IMR-90 (cell line): ENCODE measurements at regions not wholly inside any gene's neighbourhood (a gene's known extent, or its start where the extent isn't known, plus 50 kb on each side); places are given as distances from the start of the nearest gene placed in this dataset.

ENCODE experiments used
- ATAC-seq: fragments of 200-7000 bp; cut with Tn5 transposase; 2 replicates; pipeline ENCODE4 v1.9.1; 2020; ENCODE audit warnings: low read depth, mild to moderate bottlenecking, moderate library complexity
- BruUV-seq: library from RNA; stranded (reverse); fragments of 400-500 nt; replicated peaks from 2 replicates; lab custom pipeline; 2021; lab: Mats Ljungman, UMichigan
- CTCF ChIA-PET: fragments of 300-600 bp; formaldehyde crosslinking; extraction: SDS; loops from one replicate; lab custom pipeline; 2021; ENCODE audit warnings: antibody characterized with exemption; lab: Yijun Ruan, JAX
- POLR2A ChIA-PET: fragments of 300-600 bp; sonication (Branson Sonifier 250); formaldehyde crosslinking; loops from one replicate; lab custom pipeline; 2022; ENCODE audit warnings: antibody characterized with exemption; ENCODE audit not compliant: unreplicated experiment; lab: Charles Lee
- DNase-seq: peaks from one replicate; pipeline ENCODE4 v3.0.0; 2013
- H2AFZ ChIP-seq: replicated peaks from 2 replicates; pipeline ENCODE3; 2013; ENCODE audit warnings: low read length, mild to moderate bottlenecking; ENCODE audit not compliant: poor library complexity
- H2AK5ac ChIP-seq: 2 replicates; pipeline ENCODE4 v1.6.1; 2013; ENCODE audit warnings: low read depth, low read length, inconsistent platforms
- H2AK9ac ChIP-seq: replicated peaks from 2 replicates; pipeline ENCODE3; 2013; ENCODE audit warnings: mild to moderate bottlenecking, low read depth, low read length, moderate library complexity; ENCODE audit not compliant: poor library complexity
- H2BK120ac ChIP-seq: 2 replicates; pipeline ENCODE4 v1.6.1; 2013; ENCODE audit warnings: low read depth, low read length, inconsistent platforms
- H2BK15ac ChIP-seq: 3 replicates; pipeline ENCODE4 v1.6.1; 2013; ENCODE audit warnings: low read depth, low read length, inconsistent platforms
- H2BK20ac ChIP-seq: 2 replicates; pipeline ENCODE4 v1.6.1; 2013; ENCODE audit warnings: low read depth, mild to moderate bottlenecking, inconsistent platforms, low read length, moderate library complexity
- H2BK5ac ChIP-seq: 2 replicates; pipeline ENCODE4 v1.6.1; 2013; ENCODE audit warnings: mild to moderate bottlenecking, low read depth, low read length, inconsistent platforms; ENCODE audit not compliant: poor library complexity, severe bottlenecking
- H3K14ac ChIP-seq: replicated peaks from 2 replicates; pipeline ENCODE4 v1.6.1; 2013; ENCODE audit warnings: low read depth, low read length, inconsistent platforms
- H3K18ac ChIP-seq: 2 replicates; pipeline ENCODE4 v1.6.1; 2013; ENCODE audit warnings: low read depth, low read length, control low read depth
- H3K23ac ChIP-seq: 2 replicates; pipeline ENCODE4 v1.6.1; 2013; ENCODE audit warnings: low read depth, low read length, inconsistent platforms
- H3K27ac ChIP-seq: 2 replicates; pipeline ENCODE4 v1.5.1; 2013; ENCODE audit warnings: mild to moderate bottlenecking, control low read depth, low read length; ENCODE audit not compliant: insufficient read depth
- H3K27me3 ChIP-seq: 2 replicates; pipeline ENCODE4 v1.6.1; 2013; ENCODE audit warnings: low read length; ENCODE audit not compliant: control insufficient read depth, insufficient read depth
- H3K36me3 ChIP-seq: 2 replicates; pipeline ENCODE4 v1.6.1; 2013; ENCODE audit warnings: low read length, mixed read lengths; ENCODE audit not compliant: control insufficient read depth, insufficient read depth
- H3K4ac ChIP-seq: 2 replicates; pipeline ENCODE4 v1.6.1; 2013; ENCODE audit warnings: low read depth, low read length, inconsistent platforms
- H3K4me1 ChIP-seq: 2 replicates; pipeline ENCODE4 v1.6.1; 2013; ENCODE audit warnings: low read length, mixed read lengths; ENCODE audit not compliant: control insufficient read depth, insufficient read depth
- H3K4me2 ChIP-seq: 2 replicates; pipeline ENCODE4 v1.6.1; 2013; ENCODE audit warnings: low read depth, mild to moderate bottlenecking, control low read depth, low read length, moderate library complexity
- H3K4me3 ChIP-seq: 2 replicates; pipeline ENCODE4 v1.5.1; 2013; ENCODE audit warnings: low read depth, mild to moderate bottlenecking, control low read depth, low read length, moderate library complexity; ENCODE audit not compliant: insufficient read depth
- H3K56ac ChIP-seq: 2 replicates; pipeline ENCODE4 v1.6.1; 2013; ENCODE audit warnings: low read length, inconsistent platforms; ENCODE audit not compliant: insufficient read depth; ENCODE audit errors: extremely low read depth
- H3K79me1 ChIP-seq, 2 experiments: 2 replicates each; pipeline ENCODE4 v1.6.1; 2013; ENCODE audit warnings: low read length in 2 of 2, inconsistent platforms in 1 of 2, low read depth in 1 of 2
- H3K9ac ChIP-seq: 2 replicates; pipeline ENCODE4 v1.6.1; 2013; ENCODE audit warnings: low read depth, low read length, control low read depth
- H3K9me1 ChIP-seq: 2 replicates; pipeline ENCODE4 v1.6.1; 2013; ENCODE audit warnings: low read length, inconsistent platforms; ENCODE audit not compliant: insufficient read depth
- H3K9me3 ChIP-seq: 2 replicates; pipeline ENCODE4 v1.6.1; 2013; ENCODE audit warnings: low read length; ENCODE audit not compliant: control insufficient read depth, insufficient read depth
- H4K20me1 ChIP-seq: 2 replicates; pipeline ENCODE4 v1.6.1; 2013; ENCODE audit warnings: low read length, inconsistent platforms; ENCODE audit not compliant: insufficient read depth
- H4K5ac ChIP-seq: 2 replicates; pipeline ENCODE4 v1.6.1; 2013; ENCODE audit warnings: mild to moderate bottlenecking, low read depth, low read length, control low read depth
- H4K8ac ChIP-seq, 2 experiments: 2 replicates each; pipeline ENCODE4 v1.6.1; 2013; ENCODE audit warnings: low read depth in 2 of 2, low read length in 2 of 2, control low read depth in 1 of 2, inconsistent platforms in 1 of 2
- H4K91ac ChIP-seq: 2 replicates; pipeline ENCODE4 v1.6.1; 2013; ENCODE audit warnings: low read depth, low read length, inconsistent platforms; ENCODE audit not compliant: insufficient read depth
- BHLHE40 ChIP-seq: fragments of 150-350 bp; IDR thresholded peaks from 2 replicates; pipeline ENCODE4 v1.6.1; 2016; ENCODE audit warnings: mild to moderate bottlenecking, low read depth, low read length
- CEBPB ChIP-seq: IDR thresholded peaks from 2 replicates; pipeline ENCODE4 v1.6.1; 2012; ENCODE audit warnings: low read depth, low read length, improper control_type of control experiment
- CHD1 ChIP-seq: IDR thresholded peaks from 2 replicates; pipeline ENCODE4 v1.6.1; 2012; ENCODE audit warnings: low read depth, low read length, improper control_type of control experiment
- FOS ChIP-seq: fragments of 150-350 bp; IDR thresholded peaks from 2 replicates; pipeline ENCODE4 v1.6.1; 2016; ENCODE audit warnings: low read depth, low read length
- MAZ ChIP-seq: IDR thresholded peaks from 2 replicates; pipeline ENCODE4 v1.6.1; 2012; ENCODE audit warnings: low read depth, mild to moderate bottlenecking, low read length, improper control_type of control experiment, moderate library complexity, borderline replicate concordance
- MXI1 ChIP-seq: IDR thresholded peaks from 2 replicates; pipeline ENCODE4 v1.6.1; 2012; ENCODE audit warnings: low read depth, mild to moderate bottlenecking, low read length, moderate library complexity, borderline replicate concordance
- NFE2L2 ChIP-seq: fragments of 150-350 bp; IDR thresholded peaks from 2 replicates; pipeline ENCODE4 v1.6.1; 2016; ENCODE audit warnings: low read depth, mild to moderate bottlenecking, low read length
- POLR2A ChIP-seq: IDR thresholded peaks from 2 replicates; pipeline ENCODE4 v1.6.1; 2012; ENCODE audit warnings: mild to moderate bottlenecking, low read depth, low read length
- RAD21 ChIP-seq: IDR thresholded peaks from 2 replicates; pipeline ENCODE4 v1.6.1; 2012; ENCODE audit warnings: low read length, improper control_type of control experiment
- RCOR1 ChIP-seq: IDR thresholded peaks from 2 replicates; pipeline ENCODE4 v1.6.1; 2012; ENCODE audit warnings: mild to moderate bottlenecking, low read length, improper control_type of control experiment; ENCODE audit not compliant: insufficient replicate concordance
- RFX5 ChIP-seq: IDR thresholded peaks from 2 replicates; pipeline ENCODE4 v1.8.0; 2012; ENCODE audit warnings: low read depth, mild to moderate bottlenecking, low read length, moderate library complexity
- SMC3 ChIP-seq: fragments of 150-350 bp; IDR thresholded peaks from 2 replicates; pipeline ENCODE4 v1.6.1; 2016; ENCODE audit warnings: low read depth, mild to moderate bottlenecking, antibody characterized with exemption, low read length, moderate library complexity
- WGBS, 2 experiments: methylation state at CpG; one replicate each; pipeline versions ENCODE4 v1.1.5 to v1.1.7; 2013; ENCODE audit warnings: missing lambda C conversion rate in 2 of 2; ENCODE audit not compliant: insufficient read length in 1 of 2; ENCODE audit errors: extremely low coverage in 2 of 2; 5-methylcytosine and 5-hydroxymethylcytosine counted together
- dilution Hi-C: fragments of 300-500 bp; cut with HindIII; formaldehyde crosslinking; loops from one replicate; pipeline ENCODE4 v1.14.3; 2018; ENCODE audit warnings: low sequenced_read_pairs; ENCODE audit not compliant: unreplicated experiment
- in situ Hi-C: fragments of 300-500 bp; cut with MboI; formaldehyde crosslinking; loops from 3 replicates; pipeline ENCODE4 v1.14.3; 2019; ENCODE audit warnings: low sequenced_read_pairs, inconsistent platforms, mixed read lengths
- intact Hi-C: fragments of 100-400 bp; cut with micrococcal nuclease; formaldehyde crosslinking; loops from 2 replicates; pipeline ENCODE4 v1.10.0; 2022
- TF ChIP-seq, protein P1 (sequence below): conservative IDR thresholded peaks from 2 replicates; pipeline ENCODE4 v1.5.1; 2012; ENCODE audit warnings: mild to moderate bottlenecking, low read depth, low read length, improper control_type of control experiment
- TF ChIP-seq, protein P2 (sequence below): fragments of 150-350 bp; IDR thresholded peaks from 2 replicates; pipeline ENCODE4 v1.6.1; 2017; ENCODE audit warnings: mild to moderate bottlenecking, antibody characterized with exemption, low read length, low read depth
- TF ChIP-seq, protein P3 (sequence below): fragments of 150-350 bp; IDR thresholded peaks from 2 replicates; pipeline ENCODE4 v1.6.1; 2016; ENCODE audit warnings: low read depth, mild to moderate bottlenecking, low read length, moderate library complexity, borderline replicate concordance

DNA sequence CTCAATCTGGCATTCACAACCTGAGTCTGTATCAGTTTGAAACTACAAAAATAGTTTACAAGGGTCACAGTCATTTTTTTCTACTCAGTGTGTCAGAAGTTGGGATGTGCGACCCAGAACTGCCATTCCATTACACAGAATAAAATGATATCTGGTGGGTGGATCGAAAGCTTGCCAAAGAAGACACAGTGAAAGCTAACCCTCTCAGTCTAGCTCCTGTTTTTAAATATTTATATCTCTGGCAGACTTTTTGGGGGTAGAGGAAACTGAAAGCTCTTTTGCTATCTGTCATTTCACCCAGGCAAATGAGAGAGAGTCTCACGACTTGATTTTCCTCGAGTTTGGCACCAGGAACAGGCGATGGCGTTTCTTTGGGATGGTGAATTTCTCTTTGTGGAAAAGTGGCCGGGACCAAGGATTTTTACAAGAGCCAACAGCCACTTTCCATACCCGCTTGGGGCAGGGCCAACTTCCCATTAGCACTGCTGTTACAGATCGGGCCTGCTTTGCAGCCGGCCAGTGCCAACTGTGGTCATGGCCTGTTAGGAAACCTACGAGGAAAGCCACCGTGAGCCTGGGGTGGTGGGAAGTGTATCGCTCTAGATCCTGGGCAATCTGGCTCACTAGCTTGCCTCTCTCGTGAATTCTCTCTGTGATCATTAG is 185.5 kb upstream of the NFIA start:
- Histone ChIP-seq H3K23ac (no peak overlapping the region), H3K27me3 (no peaks in the 10 kb centered on the region), H2BK120ac (no peak overlapping the region), H2AK5ac (no peak overlapping the region), H2BK5ac (no peak overlapping the region), H3K4me3 (no peak overlapping the region), H2AFZ (no peak overlapping the region), H3K56ac (no peak overlapping the region), H3K4me2 (no peak overlapping the region), H3K9me3 (no peaks in the 10 kb centered on the region), H3K9ac (no peak overlapping the region), H4K91ac (no peak overlapping the region), H4K5ac (no peak overlapping the region), H3K4me1 (no peaks in the 10 kb centered on the region), H2BK15ac (no peak overlapping the region), H3K36me3 (no peaks in the 10 kb centered on the region), H3K9me1 (no peaks in the 10 kb centered on the region), H2BK20ac (no peak overlapping the region), H3K27ac (no peak overlapping the region), H2AK9ac (no peak overlapping the region), H4K20me1 (no peaks in the 10 kb centered on the region), H3K79me1 (no peaks in the 10 kb centered on the region), H3K14ac (no peak overlapping the region), H3K18ac (no peak overlapping the region), H4K8ac (no peak overlapping the region), H3K4ac (no peak overlapping the region)
- ChIA-PET POLR2A (no interaction called here), CTCF (interaction anchor here (0.6 kb wide), 2 partner anchors 638 to 1166 kb away, joined by 3 to 4 read pairs; no protein-coding TSS in a partner anchor)
- dilution Hi-C loops (no loop called here), in situ Hi-C loops (no loop called here), intact Hi-C loops (no loop called here)
- DNase-seq (no peak), ATAC-seq (no peak)
- TF ChIP-seq NFE2L2 (no peak), RCOR1 (no peak), POLR2A (no peak), CHD1 (no peak), BHLHE40 (no peak), RAD21 (no peak), SMC3 (no peak), MXI1 (no peak), RFX5 (no peak), MAZ (no peak), FOS (no peak), CEBPB (no peak)
- TF ChIP-seq, protein P1, sequence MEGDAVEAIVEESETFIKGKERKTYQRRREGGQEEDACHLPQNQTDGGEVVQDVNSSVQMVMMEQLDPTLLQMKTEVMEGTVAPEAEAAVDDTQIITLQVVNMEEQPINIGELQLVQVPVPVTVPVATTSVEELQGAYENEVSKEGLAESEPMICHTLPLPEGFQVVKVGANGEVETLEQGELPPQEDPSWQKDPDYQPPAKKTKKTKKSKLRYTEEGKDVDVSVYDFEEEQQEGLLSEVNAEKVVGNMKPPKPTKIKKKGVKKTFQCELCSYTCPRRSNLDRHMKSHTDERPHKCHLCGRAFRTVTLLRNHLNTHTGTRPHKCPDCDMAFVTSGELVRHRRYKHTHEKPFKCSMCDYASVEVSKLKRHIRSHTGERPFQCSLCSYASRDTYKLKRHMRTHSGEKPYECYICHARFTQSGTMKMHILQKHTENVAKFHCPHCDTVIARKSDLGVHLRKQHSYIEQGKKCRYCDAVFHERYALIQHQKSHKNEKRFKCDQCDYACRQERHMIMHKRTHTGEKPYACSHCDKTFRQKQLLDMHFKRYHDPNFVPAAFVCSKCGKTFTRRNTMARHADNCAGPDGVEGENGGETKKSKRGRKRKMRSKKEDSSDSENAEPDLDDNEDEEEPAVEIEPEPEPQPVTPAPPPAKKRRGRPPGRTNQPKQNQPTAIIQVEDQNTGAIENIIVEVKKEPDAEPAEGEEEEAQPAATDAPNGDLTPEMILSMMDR: no peak
- TF ChIP-seq, protein P2, sequence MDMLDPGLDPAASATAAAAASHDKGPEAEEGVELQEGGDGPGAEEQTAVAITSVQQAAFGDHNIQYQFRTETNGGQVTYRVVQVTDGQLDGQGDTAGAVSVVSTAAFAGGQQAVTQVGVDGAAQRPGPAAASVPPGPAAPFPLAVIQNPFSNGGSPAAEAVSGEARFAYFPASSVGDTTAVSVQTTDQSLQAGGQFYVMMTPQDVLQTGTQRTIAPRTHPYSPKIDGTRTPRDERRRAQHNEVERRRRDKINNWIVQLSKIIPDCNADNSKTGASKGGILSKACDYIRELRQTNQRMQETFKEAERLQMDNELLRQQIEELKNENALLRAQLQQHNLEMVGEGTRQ: no peak
- TF ChIP-seq, protein P3, sequence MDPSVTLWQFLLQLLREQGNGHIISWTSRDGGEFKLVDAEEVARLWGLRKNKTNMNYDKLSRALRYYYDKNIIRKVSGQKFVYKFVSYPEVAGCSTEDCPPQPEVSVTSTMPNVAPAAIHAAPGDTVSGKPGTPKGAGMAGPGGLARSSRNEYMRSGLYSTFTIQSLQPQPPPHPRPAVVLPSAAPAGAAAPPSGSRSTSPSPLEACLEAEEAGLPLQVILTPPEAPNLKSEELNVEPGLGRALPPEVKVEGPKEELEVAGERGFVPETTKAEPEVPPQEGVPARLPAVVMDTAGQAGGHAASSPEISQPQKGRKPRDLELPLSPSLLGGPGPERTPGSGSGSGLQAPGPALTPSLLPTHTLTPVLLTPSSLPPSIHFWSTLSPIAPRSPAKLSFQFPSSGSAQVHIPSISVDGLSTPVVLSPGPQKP: no peak
- WGBS, 2 experiments: no CpG with 5 or more reads among the region's 14 CpGs
- no TSS peak for BruUV-seq
